Endodermal cell (in vitro differentiated cells): ENCODE measurements at regions not wholly inside any gene's neighbourhood (a gene's known extent, or its start where the extent isn't known, plus 50 kb on each side); places are given as distances from the start of the nearest gene placed in this dataset.

ENCODE experiments used
- DNase-seq: peaks from one replicate; pipeline ENCODE4 v3.0.0-alpha.2; 2017
- H3K27ac ChIP-seq: 2 replicates; pipeline ENCODE4 v1.5.1; 2013; ENCODE audit warnings: mild to moderate bottlenecking, low read depth, low read length, moderate library complexity
- H3K27me3 ChIP-seq: 2 replicates; pipeline ENCODE4 v1.6.1; 2013; ENCODE audit warnings: mild to moderate bottlenecking, low read length, moderate library complexity; ENCODE audit not compliant: insufficient read depth, control insufficient read depth, poor library complexity, severe bottlenecking
- H3K36me3 ChIP-seq: 2 replicates; pipeline ENCODE4 v1.7.0; 2013; ENCODE audit warnings: mild to moderate bottlenecking, low read length, moderate library complexity; ENCODE audit not compliant: control insufficient read depth, insufficient read depth
- H3K4me1 ChIP-seq: one replicate; pipeline ENCODE4 v1.7.0; 2013; ENCODE audit warnings: low read length; ENCODE audit not compliant: control insufficient read depth, insufficient read depth
- H3K4me3 ChIP-seq: 2 replicates; pipeline ENCODE4 v1.5.1; 2013; ENCODE audit warnings: mild to moderate bottlenecking, low read length, moderate library complexity
- H3K9ac ChIP-seq: 2 replicates; pipeline ENCODE4 v1.6.1; 2013; ENCODE audit warnings: mild to moderate bottlenecking, low read length, moderate library complexity; ENCODE audit not compliant: poor library complexity, severe bottlenecking; ENCODE audit errors: extremely low read depth
- H3K9me3 ChIP-seq: 2 replicates; pipeline ENCODE4 v1.6.1; 2013; ENCODE audit warnings: mild to moderate bottlenecking, low read length, moderate library complexity; ENCODE audit not compliant: control insufficient read depth
- H3K27ac Mint-ChIP-seq: 2 replicates; pipeline ENCODE4 v1.8.0; 2020; ENCODE audit warnings: mixed read lengths
- H3K27me3 Mint-ChIP-seq: 2 replicates; pipeline ENCODE4 v1.8.0; 2021; ENCODE audit warnings: mild to moderate bottlenecking, mixed read lengths; ENCODE audit not compliant: insufficient read depth
- H3K36me3 Mint-ChIP-seq: 2 replicates; pipeline ENCODE4 v1.8.0; 2020; ENCODE audit warnings: low read depth, mixed read lengths
- H3K4me1 Mint-ChIP-seq: 2 replicates; pipeline ENCODE4 v1.8.0; 2020; ENCODE audit warnings: mixed read lengths
- H3K4me3 Mint-ChIP-seq: 2 replicates; pipeline ENCODE4 v1.8.0; 2020; ENCODE audit warnings: mild to moderate bottlenecking, moderate library complexity, mixed read lengths
- H3K9me3 Mint-ChIP-seq: 2 replicates; pipeline ENCODE4 v1.8.0; 2020; ENCODE audit warnings: mild to moderate bottlenecking, mixed read lengths
- CTCF ChIP-seq: fragments of 200-600 bp; sonication (generic); conservative IDR thresholded peaks from 2 replicates; pipeline ENCODE4 v1.5.0; 2021; ENCODE audit warnings: antibody characterized with exemption, mild to moderate bottlenecking
- WGBS, 2 experiments: methylation state at CpG; one replicate each; pipeline versions ENCODE4 v1.1.5 to v1.1.7; 2013; ENCODE audit warnings: missing lambda C conversion rate in 2 of 2, mixed read lengths in 1 of 2; ENCODE audit not compliant: insufficient coverage in 1 of 2, insufficient read length in 1 of 2; 5-methylcytosine and 5-hydroxymethylcytosine counted together

- 95 to 100% methylated on average over 1 to 2 of the region's 2 CpGs for WGBS, 2 experiments
Observed at GRCh38 chr10:59577984-59578383, 131.7 kb downstream of the SLC16A9 start.

DNA sequence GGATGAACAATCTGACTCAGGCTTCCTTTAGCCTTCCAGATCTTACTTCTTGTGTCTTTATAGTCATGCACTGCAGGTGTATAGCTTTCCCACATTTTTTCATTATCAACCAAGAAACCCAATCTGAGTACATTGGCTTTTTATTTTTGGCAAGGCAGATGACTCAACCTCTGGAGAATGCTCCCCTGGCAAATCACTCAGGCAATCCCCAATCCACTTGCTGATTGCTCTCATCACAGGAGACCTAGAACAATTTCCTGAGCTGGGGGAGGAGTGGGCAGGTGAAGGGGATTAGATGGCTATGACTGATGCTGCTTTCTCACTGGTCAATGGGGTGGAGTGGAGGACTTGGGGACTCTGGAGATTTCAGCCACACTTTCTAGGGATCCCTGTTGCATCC lies 134.4 kb downstream of the SLC16A9 start:
- no peak overlapping the region for H3K4me3 Mint-ChIP-seq
- H3K27ac Mint-ChIP-seq, result no peak overlapping the region
- H3K4me1 Mint-ChIP-seq, result peaks cover 7% of the 10 kb centered on the region

More at GRCh38 chr10:59577984-59578383, 131.7 kb downstream of the SLC16A9 start:
- Mint-ChIP-seq H3K27ac (no peak overlapping the region), H3K4me1 (peaks cover 7% of the 10 kb centered on the region), H3K27me3 (no peaks in the 10 kb centered on the region), H3K36me3 (no peaks in the 10 kb centered on the region), H3K4me3 (no peak overlapping the region), H3K9me3 (no peaks in the 10 kb centered on the region)
- no peak for TF ChIP-seq CTCF
- no peak overlapping the region for H3K27ac ChIP-seq
- H3K9me3 ChIP-seq, result no peaks in the 10 kb centered on the region
- H3K36me3 ChIP-seq, result no peaks in the 10 kb centered on the region
- no peak overlapping the region for H3K4me3 ChIP-seq
- H3K27me3 ChIP-seq, result no peaks in the 10 kb centered on the region
- no peaks in the 10 kb centered on the region for H3K4me1 ChIP-seq
- no peak for DNase-seq
- H3K9ac ChIP-seq, result no peak overlapping the region

DNA sequence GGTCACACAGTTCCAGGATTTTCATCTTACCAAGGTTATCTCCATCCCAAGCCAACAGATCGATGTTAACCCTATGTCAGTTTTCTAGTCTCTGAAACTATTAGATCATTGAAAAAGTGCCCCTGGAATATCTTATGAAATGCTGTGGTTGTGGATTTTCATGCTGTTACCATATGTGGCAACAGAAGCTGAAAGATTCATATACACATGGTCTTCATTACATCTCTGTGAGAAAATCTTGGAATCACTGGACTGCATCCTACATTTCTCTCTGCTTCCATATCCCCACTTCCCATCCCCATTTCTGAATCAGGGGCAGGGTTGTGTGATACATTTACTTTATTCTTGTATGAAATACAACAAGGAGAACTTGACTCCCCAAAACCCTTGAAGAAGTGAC lies 146.1 kb downstream of the SLC16A9 start:
- WGBS, 2 experiments, result 89% methylated on average over 1 of the region's 1 CpG; no CpG with 5 or more reads in 1 of the 2 experiments
- no peaks in the 10 kb centered on the region for H3K27me3 ChIP-seq
- no peak for TF ChIP-seq CTCF
- H3K4me1 ChIP-seq, result peaks cover 7% of the 10 kb centered on the region
- DNase-seq, result no peak
- no peaks in the 10 kb centered on the region for H3K36me3 Mint-ChIP-seq
- no peak overlapping the region for H3K27ac Mint-ChIP-seq
- no peak overlapping the region for H3K9ac ChIP-seq
- no peak overlapping the region for H3K4me3 ChIP-seq
- H3K9me3 ChIP-seq, result no peaks in the 10 kb centered on the region
- H3K27ac ChIP-seq, result no peak overlapping the region
- H3K27me3 Mint-ChIP-seq, result no peaks in the 10 kb centered on the region
- H3K9me3 Mint-ChIP-seq, result no peaks in the 10 kb centered on the region
- H3K36me3 ChIP-seq, result no peaks in the 10 kb centered on the region
- peaks cover 20% of the 10 kb centered on the region for H3K4me1 Mint-ChIP-seq
- no peak overlapping the region for H3K4me3 Mint-ChIP-seq

More for the DNA sequence above, 134.4 kb downstream of the SLC16A9 start:
- no peak overlapping the region for H3K9ac ChIP-seq
- H3K36me3 ChIP-seq, result no peaks in the 10 kb centered on the region
- no peaks in the 10 kb centered on the region for H3K36me3 Mint-ChIP-seq
- no peaks in the 10 kb centered on the region for H3K4me1 ChIP-seq
- no peak overlapping the region for H3K27ac ChIP-seq
- no peaks in the 10 kb centered on the region for H3K27me3 ChIP-seq
- no peaks in the 10 kb centered on the region for H3K9me3 ChIP-seq
- no peaks in the 10 kb centered on the region for H3K27me3 Mint-ChIP-seq
- no peak for TF ChIP-seq CTCF
- H3K9me3 Mint-ChIP-seq, result no peaks in the 10 kb centered on the region
- H3K4me3 ChIP-seq, result no peak overlapping the region
- no peak for DNase-seq
